H9 (cell line): ENCODE measurements at regions not wholly inside any gene's neighbourhood (a gene's known extent, or its start where the extent isn't known, plus 50 kb on each side); places are given as distances from the start of the nearest gene placed in this dataset.

Source experiments
- DNase-seq: peaks from one replicate; pipeline ENCODE4 v3.0.0-alpha.2; 2017
- H2AFZ ChIP-seq: one replicate; pipeline ENCODE4 v1.6.1; 2013; ENCODE audit warnings: mild to moderate bottlenecking, low read length, control low read depth, moderate library complexity
- H2AK5ac ChIP-seq: 2 replicates; pipeline ENCODE4 v1.6.1; 2013; ENCODE audit warnings: low read length, control low read depth, mixed read lengths; ENCODE audit not compliant: insufficient read length
- H2BK120ac ChIP-seq: one replicate; pipeline ENCODE4 v1.6.1; 2013; ENCODE audit warnings: low read depth, mild to moderate bottlenecking, low read length, control low read depth, inconsistent platforms; ENCODE audit not compliant: poor library complexity, severe bottlenecking
- H2BK12ac ChIP-seq: 2 replicates; pipeline ENCODE4 v1.6.1; 2013; ENCODE audit warnings: low read length, control low read depth, mixed read lengths, low read depth; ENCODE audit not compliant: insufficient read length
- H2BK15ac ChIP-seq: 2 replicates; pipeline ENCODE4 v1.6.1; 2013; ENCODE audit warnings: low read depth, low read length, control low read depth
- H2BK20ac ChIP-seq: one replicate; pipeline ENCODE4 v1.6.1; 2013; ENCODE audit warnings: low read depth, mild to moderate bottlenecking, low read length, control low read depth, inconsistent platforms; ENCODE audit not compliant: poor library complexity, severe bottlenecking
- H2BK5ac ChIP-seq: 2 replicates; pipeline ENCODE4 v1.6.1; 2013; ENCODE audit warnings: low read length, control low read depth, mixed read lengths; ENCODE audit not compliant: insufficient read length
- H3K14ac ChIP-seq: 2 replicates; pipeline ENCODE4 v1.6.1; 2013; ENCODE audit warnings: low read length, control low read depth; ENCODE audit not compliant: insufficient read depth
- H3K18ac ChIP-seq: 2 replicates; pipeline ENCODE4 v1.6.1; 2013; ENCODE audit warnings: low read depth, mild to moderate bottlenecking, mixed read lengths, low read length, control low read depth; ENCODE audit not compliant: insufficient read length
- H3K23ac ChIP-seq: 2 replicates; pipeline ENCODE4 v1.6.1; 2013; ENCODE audit warnings: low read length, control low read depth, mixed read lengths, low read depth; ENCODE audit not compliant: insufficient read length
- H3K23me2 ChIP-seq: 2 replicates; pipeline ENCODE4 v1.6.1; 2013; ENCODE audit warnings: low read depth, mild to moderate bottlenecking, mixed read lengths, low read length, control low read depth; ENCODE audit not compliant: insufficient read length, poor library complexity, severe bottlenecking
- H3K27ac ChIP-seq: 2 replicates; pipeline ENCODE4 v1.5.1; 2013; ENCODE audit warnings: low read length, control low read depth, mixed read lengths, low read depth; ENCODE audit not compliant: insufficient read length
- H3K27me3 ChIP-seq: 2 replicates; pipeline ENCODE4 v1.6.1; 2013; ENCODE audit warnings: low read length, control low read depth, inconsistent platforms; ENCODE audit not compliant: insufficient read depth
- H3K4ac ChIP-seq: 2 replicates; pipeline ENCODE4 v1.6.1; 2013; ENCODE audit warnings: low read depth, mild to moderate bottlenecking, control low read depth, inconsistent platforms, low read length, moderate library complexity
- H3K4me1 ChIP-seq: 2 replicates; pipeline ENCODE4 v1.6.1; 2013; ENCODE audit warnings: low read length, control low read depth, inconsistent platforms; ENCODE audit not compliant: insufficient read depth
- H3K4me2 ChIP-seq: 2 replicates; pipeline ENCODE4 v1.6.1; 2013; ENCODE audit warnings: low read length, control low read depth, mixed read lengths; ENCODE audit not compliant: insufficient read length, insufficient read depth
- H3K56ac ChIP-seq: 2 replicates; pipeline ENCODE4 v1.6.1; 2013; ENCODE audit warnings: low read depth, mild to moderate bottlenecking, mixed read lengths, low read length, control low read depth; ENCODE audit not compliant: insufficient read length
- H3K79me1 ChIP-seq: 2 replicates; pipeline ENCODE4 v1.6.1; 2013; ENCODE audit warnings: low read depth, mild to moderate bottlenecking, moderate library complexity, low read length, control low read depth, inconsistent platforms; ENCODE audit not compliant: insufficient read depth, poor library complexity, severe bottlenecking
- H3K79me2 ChIP-seq: 2 replicates; pipeline ENCODE4 v1.6.1; 2013; ENCODE audit warnings: low read length, control low read depth, inconsistent platforms; ENCODE audit not compliant: insufficient read depth
- H3K9ac ChIP-seq: 2 replicates; pipeline ENCODE4 v1.6.1; 2013; ENCODE audit warnings: low read length, control low read depth, mixed read lengths; ENCODE audit not compliant: insufficient read length; ENCODE audit errors: extremely low read depth
- H3K9me3 ChIP-seq: one replicate; pipeline ENCODE4 v1.6.1; 2013; ENCODE audit warnings: low read depth, low read length, inconsistent platforms; ENCODE audit not compliant: control insufficient read depth
- H3T11ph ChIP-seq: one replicate; pipeline ENCODE4 v1.6.1; 2013; ENCODE audit warnings: mild to moderate bottlenecking, low read length, control low read depth, inconsistent platforms
- H4K20me1 ChIP-seq: one replicate; pipeline ENCODE4 v1.6.1; 2013; ENCODE audit not compliant: control insufficient read depth, insufficient read length, insufficient read depth
- H4K5ac ChIP-seq: 2 replicates; pipeline ENCODE4 v1.6.1; 2013; ENCODE audit warnings: low read depth, mild to moderate bottlenecking, mixed read lengths, low read length, control low read depth; ENCODE audit not compliant: insufficient read length
- H4K8ac ChIP-seq: replicated peaks from 2 replicates; pipeline ENCODE4 v1.6.1; 2013; ENCODE audit warnings: low read length, control low read depth, mixed read lengths, low read depth; ENCODE audit not compliant: insufficient read length
- H4K91ac ChIP-seq: 2 replicates; pipeline ENCODE4 v1.6.1; 2013; ENCODE audit warnings: low read depth, mild to moderate bottlenecking, moderate library complexity, mixed read lengths, low read length, control low read depth; ENCODE audit not compliant: insufficient read length
- H3K27ac Mint-ChIP-seq, 3 experiments: 2 replicates in 2 of 3; 3 replicates in 1 of 3; pipeline ENCODE4 v1.8.0; 2020 to 2021; ENCODE audit warnings: mixed read lengths in 3 of 3, mild to moderate bottlenecking in 1 of 3, moderate library complexity in 1 of 3
- H3K27me3 Mint-ChIP-seq: 2 replicates; pipeline ENCODE4 v1.8.0; 2021; ENCODE audit warnings: low read depth, mild to moderate bottlenecking, moderate library complexity, mixed read lengths
- H3K36me3 Mint-ChIP-seq, 3 experiments: 2 replicates in 2 of 3; 3 replicates in 1 of 3; pipeline ENCODE4 v1.8.0; 2020 to 2021; ENCODE audit warnings: low read depth in 3 of 3, mixed read lengths in 3 of 3; ENCODE audit not compliant: insufficient read depth in 1 of 3
- H3K4me1 Mint-ChIP-seq, 2 experiments: 2 replicates each; pipeline ENCODE4 v1.8.0; 2020; ENCODE audit warnings: mixed read lengths in 2 of 2
- H3K4me3 Mint-ChIP-seq, 2 experiments: 2 replicates in 1 of 2; 3 replicates in 1 of 2; pipeline ENCODE4 v1.8.0; 2020 to 2021; ENCODE audit warnings: mild to moderate bottlenecking in 2 of 2, mixed read lengths in 2 of 2, moderate library complexity in 1 of 2
- H3K9me3 Mint-ChIP-seq, 2 experiments: 2 replicates in 1 of 2; 3 replicates in 1 of 2; pipeline ENCODE4 v1.8.0; 2020; ENCODE audit warnings: mild to moderate bottlenecking in 2 of 2, mixed read lengths in 2 of 2, moderate library complexity in 1 of 2
- WGBS: extraction: QIAGEN DNeasy Blood & Tissue Kit; methylation state at CpG from one replicate; pipeline ENCODE4 v1.1.7; 2013; ENCODE audit warnings: missing lambda C conversion rate, low lambda C conversion rate, mixed read lengths; ENCODE audit not compliant: insufficient read length; ENCODE audit errors: extremely low coverage; 5-methylcytosine and 5-hydroxymethylcytosine counted together
- TF ChIP-seq, protein P1 (sequence below): fragments of 200-600 bp; sonication (generic); conservative IDR thresholded peaks from 3 replicates; pipeline ENCODE4 v1.8.0; 2021; ENCODE audit warnings: antibody characterized with exemption, mild to moderate bottlenecking

- Histone ChIP-seq H3K27me3 (no peaks in the 10 kb centered on the region), H2BK12ac (no peak overlapping the region), H2BK20ac (no peak overlapping the region), H3K4me1 (no peaks in the 10 kb centered on the region), H3K27ac (no peak overlapping the region), H4K91ac (no peak overlapping the region), H3K4ac (no peak overlapping the region), H4K8ac (no peak overlapping the region), H4K5ac (no peak overlapping the region), H3K79me2 (no peaks in the 10 kb centered on the region), H2BK5ac (no peak overlapping the region), H3T11ph (no peak overlapping the region), H3K9me3 (no peaks in the 10 kb centered on the region), H3K4me2 (no peak overlapping the region), H2AK5ac (no peak overlapping the region), H3K23ac (no peak overlapping the region), H2BK120ac (no peak overlapping the region), H4K20me1 (no peaks in the 10 kb centered on the region), H3K18ac (no peak overlapping the region), H2BK15ac (no peak overlapping the region), H3K56ac (no peak overlapping the region), H3K9ac (no peak overlapping the region), H3K23me2 (no peaks in the 10 kb centered on the region), H3K79me1 (no peaks in the 10 kb centered on the region), H3K14ac (no peak overlapping the region), H2AFZ (no peak overlapping the region)
- Mint-ChIP-seq H3K36me3 (no peaks in the 10 kb centered on the region), H3K27me3 (no peaks in the 10 kb centered on the region), H3K9me3 (peaks cover 3 to 7% of the 10 kb centered on the region in 2 experiments; a peak in 3 of 5 replicates), H3K27ac (no peak overlapping the region), H3K4me1 (no peaks in the 10 kb centered on the region), H3K4me3 (no peak overlapping the region)
- no CpG with 5 or more reads among the region's 5 CpGs for WGBS
- DNase-seq, result no peak
- TF ChIP-seq, protein P1, sequence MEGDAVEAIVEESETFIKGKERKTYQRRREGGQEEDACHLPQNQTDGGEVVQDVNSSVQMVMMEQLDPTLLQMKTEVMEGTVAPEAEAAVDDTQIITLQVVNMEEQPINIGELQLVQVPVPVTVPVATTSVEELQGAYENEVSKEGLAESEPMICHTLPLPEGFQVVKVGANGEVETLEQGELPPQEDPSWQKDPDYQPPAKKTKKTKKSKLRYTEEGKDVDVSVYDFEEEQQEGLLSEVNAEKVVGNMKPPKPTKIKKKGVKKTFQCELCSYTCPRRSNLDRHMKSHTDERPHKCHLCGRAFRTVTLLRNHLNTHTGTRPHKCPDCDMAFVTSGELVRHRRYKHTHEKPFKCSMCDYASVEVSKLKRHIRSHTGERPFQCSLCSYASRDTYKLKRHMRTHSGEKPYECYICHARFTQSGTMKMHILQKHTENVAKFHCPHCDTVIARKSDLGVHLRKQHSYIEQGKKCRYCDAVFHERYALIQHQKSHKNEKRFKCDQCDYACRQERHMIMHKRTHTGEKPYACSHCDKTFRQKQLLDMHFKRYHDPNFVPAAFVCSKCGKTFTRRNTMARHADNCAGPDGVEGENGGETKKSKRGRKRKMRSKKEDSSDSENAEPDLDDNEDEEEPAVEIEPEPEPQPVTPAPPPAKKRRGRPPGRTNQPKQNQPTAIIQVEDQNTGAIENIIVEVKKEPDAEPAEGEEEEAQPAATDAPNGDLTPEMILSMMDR, result no peak
These were observed 118.6 kb upstream of the CNTN4 start for GRCh38 chr3:1979961-1980615.
